Left ventricle myocardium inferior (tissue), 1 donor: ENCODE measurements at regions not wholly inside any gene's neighbourhood (a gene's known extent, or its start where the extent isn't known, plus 50 kb on each side); places are given as distances from the start of the nearest gene placed in this dataset.
A peak's percentile ranks its signal among the peaks of the same experiment; 100 is the strongest.

Experiments
- DNase-seq: peaks from one replicate; pipeline ENCODE4 v3.0.0-alpha.2; 2020
- H3K27ac ChIP-seq: fragments of 200-600 bp; replicated peaks from 2 replicates; pipeline ENCODE4 v1.8.0; 2021
- H3K27me3 ChIP-seq: fragments of 200-600 bp; 2 replicates; pipeline ENCODE4 v1.8.0; 2021; ENCODE audit warnings: low read depth
- H3K36me3 ChIP-seq: fragments of 200-600 bp; 2 replicates; pipeline ENCODE4 v1.8.0; 2021
- H3K4me1 ChIP-seq: fragments of 200-600 bp; 2 replicates; pipeline ENCODE4 v1.8.0; 2021
- H3K4me3 ChIP-seq: fragments of 200-600 bp; 2 replicates; pipeline ENCODE4 v1.8.0; 2021; ENCODE audit warnings: mild to moderate bottlenecking, moderate library complexity
- H3K9me3 ChIP-seq: fragments of 200-600 bp; replicated peaks from 2 replicates; pipeline ENCODE4 v1.8.0; 2021
- CTCF ChIP-seq: fragments of 200-600 bp; IDR thresholded peaks from 2 replicates; pipeline ENCODE4 v1.8.0; 2021; ENCODE audit warnings: antibody characterized with exemption, mild to moderate bottlenecking, borderline replicate concordance
- intact Hi-C: fragments of 100-400 bp; cut with micrococcal nuclease; formaldehyde crosslinking; loops from one replicate; pipeline ENCODE4 v1.11.0; 2022
- donor health status: DM: no; HTN: yes; CAD: no; lungs with severe emphysema.

- intact Hi-C loops = no loop called here
- H3K27me3 ChIP-seq = no peaks in the 10 kb centered on the region
- TF ChIP-seq CTCF = no peak
- no peaks in the 10 kb centered on the region for H3K36me3 ChIP-seq
- peaks cover 17% of the 10 kb centered on the region for H3K4me1 ChIP-seq
- peaks cover 7% of the 10 kb centered on the region for H3K9me3 ChIP-seq
- H3K27ac ChIP-seq = peak overlapping the region; percentile 21
- DNase-seq = peak; percentile 38
- no peak overlapping the region for H3K4me3 ChIP-seq
Observed at GRCh38 chr21:43306911-43307676, 119.8 kb downstream of the SIK1 start.

GRCh38 chr21:43306391-43306790, 120.5 kb downstream of the SIK1 start:
- DNase-seq = peak; percentile 9
- no peak overlapping the region for H3K27ac ChIP-seq
- no peak overlapping the region for H3K4me3 ChIP-seq
- H3K27me3 ChIP-seq = no peaks in the 10 kb centered on the region
- H3K9me3 ChIP-seq = peaks cover 7% of the 10 kb centered on the region
- intact Hi-C loops = no loop called here
- H3K36me3 ChIP-seq = no peaks in the 10 kb centered on the region
- peaks cover 18% of the 10 kb centered on the region for H3K4me1 ChIP-seq
- no peak for TF ChIP-seq CTCF

- Histone ChIP-seq H3K27me3 (no peaks in the 10 kb centered on the region), H3K4me1 (peaks cover 23% of the 10 kb centered on the region), H3K27ac (no peak overlapping the region), H3K36me3 (no peaks in the 10 kb centered on the region), H3K4me3 (no peak overlapping the region), H3K9me3 (peaks cover 7% of the 10 kb centered on the region)
- peak; percentile 15 for DNase-seq
- no peak for TF ChIP-seq CTCF
- intact Hi-C loops = no loop called here
Observed at GRCh38 chr21:43305811-43306311, 121.1 kb downstream of the SIK1 start.

- Histone ChIP-seq H3K27ac (no peak overlapping the region), H3K9me3 (peaks cover 6% of the 10 kb centered on the region), H3K36me3 (no peaks in the 10 kb centered on the region), H3K4me3 (no peak overlapping the region), H3K4me1 (peaks cover 28% of the 10 kb centered on the region), H3K27me3 (no peaks in the 10 kb centered on the region)
- no peak for TF ChIP-seq CTCF
- intact Hi-C loops = no loop called here
- DNase-seq = peak; percentile 2
Observed at GRCh38 chr21:43305336-43305665, 121.6 kb downstream of the SIK1 start.

- Histone ChIP-seq H3K27me3 (no peaks in the 10 kb centered on the region), H3K36me3 (no peaks in the 10 kb centered on the region), H3K4me3 (no peak overlapping the region), H3K4me1 (peaks cover 33% of the 10 kb centered on the region), H3K27ac (no peak overlapping the region), H3K9me3 (peaks cover under 1% of the 10 kb centered on the region)
- DNase-seq = peak; percentile 12
- no peak for TF ChIP-seq CTCF
- intact Hi-C loops = no loop called here
Observed at GRCh38 chr21:43304621-43305335, 122.2 kb downstream of the SIK1 start.
